DOHH2 (cell line): ENCODE measurements at regions not wholly inside any gene's neighbourhood (a gene's known extent, or its start where the extent isn't known, plus 50 kb on each side); places are given as distances from the start of the nearest gene placed in this dataset.

ENCODE experiments used
- EZH2phosphoT487 ChIP-seq: fragments of 200-600 bp; sonication (generic); IDR thresholded peaks from 2 replicates; pipeline ENCODE4 v1.6.1; 2017; ENCODE audit warnings: borderline replicate concordance, mild to moderate bottlenecking, antibody characterized with exemption, low read length, moderate library complexity, mixed read lengths
- TF ChIP-seq, protein P1 (sequence below): fragments of 200-600 bp; sonication (generic); IDR thresholded peaks from one replicate; pipeline ENCODE4 v1.5.1; 2014; ENCODE audit warnings: antibody characterized with exemption, mild to moderate bottlenecking, low read depth, low read length; ENCODE audit not compliant: poor library complexity, severe bottlenecking

- no peak for TF ChIP-seq EZH2phosphoT487
- TF ChIP-seq, protein P1, sequence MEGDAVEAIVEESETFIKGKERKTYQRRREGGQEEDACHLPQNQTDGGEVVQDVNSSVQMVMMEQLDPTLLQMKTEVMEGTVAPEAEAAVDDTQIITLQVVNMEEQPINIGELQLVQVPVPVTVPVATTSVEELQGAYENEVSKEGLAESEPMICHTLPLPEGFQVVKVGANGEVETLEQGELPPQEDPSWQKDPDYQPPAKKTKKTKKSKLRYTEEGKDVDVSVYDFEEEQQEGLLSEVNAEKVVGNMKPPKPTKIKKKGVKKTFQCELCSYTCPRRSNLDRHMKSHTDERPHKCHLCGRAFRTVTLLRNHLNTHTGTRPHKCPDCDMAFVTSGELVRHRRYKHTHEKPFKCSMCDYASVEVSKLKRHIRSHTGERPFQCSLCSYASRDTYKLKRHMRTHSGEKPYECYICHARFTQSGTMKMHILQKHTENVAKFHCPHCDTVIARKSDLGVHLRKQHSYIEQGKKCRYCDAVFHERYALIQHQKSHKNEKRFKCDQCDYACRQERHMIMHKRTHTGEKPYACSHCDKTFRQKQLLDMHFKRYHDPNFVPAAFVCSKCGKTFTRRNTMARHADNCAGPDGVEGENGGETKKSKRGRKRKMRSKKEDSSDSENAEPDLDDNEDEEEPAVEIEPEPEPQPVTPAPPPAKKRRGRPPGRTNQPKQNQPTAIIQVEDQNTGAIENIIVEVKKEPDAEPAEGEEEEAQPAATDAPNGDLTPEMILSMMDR: no peak
These were observed 305.4 kb downstream of the ALG10 start for GRCh38 chr12:34327671-34328070.
